H1 (cell line): ENCODE measurements at regions not wholly inside any gene's neighbourhood (a gene's known extent, or its start where the extent isn't known, plus 50 kb on each side); places are given as distances from the start of the nearest gene placed in this dataset.

Source experiments
- EGR1 ChIP-seq: IDR thresholded peaks from 2 replicates; pipeline ENCODE4 v1.6.1; 2011; ENCODE audit warnings: low read depth, low read length, borderline replicate concordance
- JUND ChIP-seq: IDR thresholded peaks from 2 replicates; pipeline ENCODE4 v1.6.1; 2011; ENCODE audit warnings: mild to moderate bottlenecking, improper control_type of control experiment, low read length
- RAD21 ChIP-seq, 2 experiments: IDR thresholded peaks in 1 of 2; conservative IDR thresholded peaks in 1 of 2; 2 replicates each; pipeline ENCODE4 v1.6.1; 2011; ENCODE audit warnings: low read depth in 2 of 2, low read length in 2 of 2, improper control_type of control experiment in 1 of 2, inconsistent platforms in 1 of 2, mild to moderate bottlenecking in 1 of 2, moderate library complexity in 1 of 2

DNA sequence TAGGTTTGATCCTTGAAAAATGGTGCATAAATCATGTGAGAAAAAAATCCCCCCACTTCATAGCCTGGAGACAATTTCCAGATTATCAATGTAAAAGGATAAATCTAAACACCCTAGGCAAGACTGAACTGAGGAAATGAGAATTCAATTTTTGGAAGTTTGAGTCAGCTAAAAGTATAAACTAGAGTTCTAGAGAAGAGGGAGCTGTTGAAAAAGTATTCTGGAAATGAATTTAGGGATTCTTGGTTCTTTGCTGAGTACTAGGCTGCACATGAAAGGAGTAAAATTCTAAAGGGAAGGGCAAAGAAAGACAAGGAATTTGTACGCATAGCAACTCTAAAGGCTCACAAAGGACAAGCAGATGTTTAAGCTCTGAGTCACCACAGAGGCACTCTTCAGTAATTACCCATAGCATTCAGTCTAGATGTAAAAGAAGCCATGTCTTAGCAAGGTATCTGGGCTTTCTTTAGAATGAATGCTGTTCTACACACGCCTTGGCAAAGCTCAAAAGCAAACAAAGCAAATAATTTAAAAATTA, 896.5 kb downstream of the PDHA2 start (continued):
- TF ChIP-seq JUND (peak; percentile 100), RAD21 (IDR thresholded peaks at IDR 0.05 in 1 of 2, conservative IDR thresholded peaks at IDR 0.05 in 1 of 2; ENCODE audit: low read depth in 2 of 2, low read length in 2 of 2) (0 out of 4 replicates have a peak, but pooled peaks of 1 of the 2 experiments have one; percentile 3), EGR1 (no peak)
- TF ChIP-seq, all 59 proteins: peak for 16
